Psoas muscle (tissue), 7 donors: ENCODE measurements at regions not wholly inside any gene's neighbourhood (a gene's known extent, or its start where the extent isn't known, plus 50 kb on each side); places are given as distances from the start of the nearest gene placed in this dataset.

Experiments
- ATAC-seq, 4 donors: fragments of 200-7000 bp; cut with Tn5 transposase; one replicate each; pipeline ENCODE4 v1.9.1; 2020; ENCODE audit warnings: moderate library complexity in 3 of 4, mild to moderate bottlenecking in 2 of 4
- DNase-seq, 2 donors: peaks; one replicate each; pipeline ENCODE4 v3.0.0-alpha.2; 2020
- H3K27ac ChIP-seq: fragments of 200-600 bp; one replicate; pipeline ENCODE4 v1.8.0; 2022
- H3K27me3 ChIP-seq, 3 donors: fragments of 200-600 bp in 1 of 3; one replicate each; pipeline versions ENCODE4 v1.6.1 to v1.8.0; 2013 to 2022; ENCODE audit warnings: low read length in 2 of 3, mild to moderate bottlenecking in 2 of 3, moderate library complexity in 1 of 3; ENCODE audit not compliant: insufficient read depth in 3 of 3
- H3K36me3 ChIP-seq, 2 donors: fragments of 200-600 bp in 1 of 2; one replicate each; pipeline versions ENCODE4 v1.6.1 to v1.8.0; 2013 to 2022; ENCODE audit warnings: low read depth in 1 of 2, mild to moderate bottlenecking in 1 of 2, moderate library complexity in 1 of 2; ENCODE audit not compliant: insufficient read depth in 1 of 2
- H3K4me1 ChIP-seq: fragments of 200-600 bp; one replicate; pipeline ENCODE4 v1.8.0; 2022
- H3K4me3 ChIP-seq: fragments of 200-600 bp; one replicate; pipeline ENCODE4 v1.8.0; 2022; ENCODE audit warnings: mild to moderate bottlenecking
- H3K9me3 ChIP-seq: fragments of 200-600 bp; one replicate; pipeline ENCODE4 v1.8.0; 2022
- WGBS, 3 donors: extraction: QIAGEN DNeasy Blood & Tissue Kit; methylation state at CpG; one replicate each; pipeline versions ENCODE4 v1.1.6 to v1.1.7; 2013; 5-methylcytosine and 5-hydroxymethylcytosine counted together
- intact Hi-C, 2 donors: fragments of 100-400 bp; cut with DNase I; formaldehyde crosslinking; loops; one replicate each; pipeline versions ENCODE4 v1.11.0 to v1.14.2; 2022
- TF ChIP-seq, protein P1 (sequence below): fragments of 200-600 bp; IDR thresholded peaks from one replicate; pipeline ENCODE4 v1.8.0; 2022; ENCODE audit warnings: antibody characterized with exemption
- donor health status: healthy with polysubstance abuse.
- donor health status: DM: no; HTN: no; CAD: no; lungs with moderate emphysema.
- donor health status: Bipolar disorder and iron deficiency.
- donor health status: healthy.
- donor health status: DM: yes; HTN: yes; CAD: no.
- donor health status: DM: no; HTN: no; CAD: no.
- donor health status: DM: yes; HTN: yes; CAD: no.

DNA sequence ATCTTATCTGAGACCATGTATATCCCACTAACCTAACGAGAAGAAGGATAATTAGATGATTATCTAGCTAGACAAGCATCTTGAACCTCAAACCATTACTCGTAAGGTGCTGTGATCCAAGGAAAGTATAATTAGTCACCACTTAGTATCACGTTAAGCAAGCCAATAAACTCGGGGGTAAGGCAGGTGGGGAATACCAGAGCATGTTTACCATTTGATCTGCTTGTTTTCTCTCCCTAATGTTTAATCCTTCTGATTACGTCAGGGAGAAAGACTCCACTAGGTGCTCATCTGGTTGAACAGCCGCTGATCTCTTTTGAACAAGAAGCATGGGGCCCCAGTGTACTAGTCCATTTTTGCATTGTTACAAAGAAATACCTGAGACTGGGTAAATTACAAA is 69.9 kb upstream of the SLC1A1 start:
- Histone ChIP-seq H3K9me3 (no peaks in the 10 kb centered on the region), H3K4me1 (no peaks in the 10 kb centered on the region), H3K27me3 (no peaks in the 10 kb centered on the region), H3K36me3 (no peaks in the 10 kb centered on the region), H3K4me3 (no peak overlapping the region), H3K27ac (no peak overlapping the region)
- DNase-seq (no peak), ATAC-seq (no peak)
- WGBS, 3 donors: 77 to 84% (median 79%) methylated on average over 6 of the region's 6 CpGs
- intact Hi-C loops: no loop called here
- TF ChIP-seq, protein P1, sequence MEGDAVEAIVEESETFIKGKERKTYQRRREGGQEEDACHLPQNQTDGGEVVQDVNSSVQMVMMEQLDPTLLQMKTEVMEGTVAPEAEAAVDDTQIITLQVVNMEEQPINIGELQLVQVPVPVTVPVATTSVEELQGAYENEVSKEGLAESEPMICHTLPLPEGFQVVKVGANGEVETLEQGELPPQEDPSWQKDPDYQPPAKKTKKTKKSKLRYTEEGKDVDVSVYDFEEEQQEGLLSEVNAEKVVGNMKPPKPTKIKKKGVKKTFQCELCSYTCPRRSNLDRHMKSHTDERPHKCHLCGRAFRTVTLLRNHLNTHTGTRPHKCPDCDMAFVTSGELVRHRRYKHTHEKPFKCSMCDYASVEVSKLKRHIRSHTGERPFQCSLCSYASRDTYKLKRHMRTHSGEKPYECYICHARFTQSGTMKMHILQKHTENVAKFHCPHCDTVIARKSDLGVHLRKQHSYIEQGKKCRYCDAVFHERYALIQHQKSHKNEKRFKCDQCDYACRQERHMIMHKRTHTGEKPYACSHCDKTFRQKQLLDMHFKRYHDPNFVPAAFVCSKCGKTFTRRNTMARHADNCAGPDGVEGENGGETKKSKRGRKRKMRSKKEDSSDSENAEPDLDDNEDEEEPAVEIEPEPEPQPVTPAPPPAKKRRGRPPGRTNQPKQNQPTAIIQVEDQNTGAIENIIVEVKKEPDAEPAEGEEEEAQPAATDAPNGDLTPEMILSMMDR: no peak

- no peak overlapping the region for H3K27ac ChIP-seq
- intact Hi-C loops: no loop called here
These were observed 72.5 kb upstream of the SLC1A1 start for GRCh38 chr9:4417578-4418325.

DNA sequence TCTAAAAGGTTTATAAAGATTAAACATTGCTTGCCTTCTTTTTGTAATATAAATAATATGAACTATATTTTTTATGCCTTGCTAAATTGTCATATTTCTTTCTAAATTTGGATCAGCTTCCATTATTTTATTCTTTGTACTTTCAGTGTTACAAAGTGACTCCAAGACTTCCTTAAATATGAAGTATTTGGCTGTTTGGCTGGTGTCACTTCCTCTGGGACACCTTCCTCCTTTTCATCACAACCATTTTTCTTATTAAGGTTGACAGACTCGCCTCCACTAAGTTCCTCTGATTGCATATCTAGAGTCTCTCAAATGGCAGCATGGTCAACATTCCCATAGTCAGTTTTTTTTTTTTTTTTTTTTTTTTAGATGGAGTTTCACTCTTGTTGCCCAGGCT is 73.8 kb upstream of the SLC1A1 start:
- TF ChIP-seq, protein P1: no peak
- DNase-seq (no peak), ATAC-seq (no peak)
- Histone ChIP-seq H3K36me3 (no peaks in the 10 kb centered on the region), H3K9me3 (peaks cover 3% of the 10 kb centered on the region), H3K27me3 (no peaks in the 10 kb centered on the region), H3K4me3 (no peak overlapping the region), H3K27ac (no peak overlapping the region), H3K4me1 (no peaks in the 10 kb centered on the region)
- WGBS, 3 donors: 59 to 76% (median 73%) methylated on average over 1 of the region's 1 CpG
- intact Hi-C loops: no loop called here

More at GRCh38 chr9:4417578-4418325, 72.5 kb upstream of the SLC1A1 start:
- TF ChIP-seq, protein P1: no peak
- 86 to 90% (median 87%) methylated on average over 2 of the region's 2 CpGs for WGBS, 3 donors
- Histone ChIP-seq H3K4me1 (no peaks in the 10 kb centered on the region), H3K27me3 (no peaks in the 10 kb centered on the region), H3K9me3 (no peaks in the 10 kb centered on the region), H3K36me3 (no peaks in the 10 kb centered on the region), H3K4me3 (no peak overlapping the region)
- ATAC-seq (no peak), DNase-seq (no peak)

DNA sequence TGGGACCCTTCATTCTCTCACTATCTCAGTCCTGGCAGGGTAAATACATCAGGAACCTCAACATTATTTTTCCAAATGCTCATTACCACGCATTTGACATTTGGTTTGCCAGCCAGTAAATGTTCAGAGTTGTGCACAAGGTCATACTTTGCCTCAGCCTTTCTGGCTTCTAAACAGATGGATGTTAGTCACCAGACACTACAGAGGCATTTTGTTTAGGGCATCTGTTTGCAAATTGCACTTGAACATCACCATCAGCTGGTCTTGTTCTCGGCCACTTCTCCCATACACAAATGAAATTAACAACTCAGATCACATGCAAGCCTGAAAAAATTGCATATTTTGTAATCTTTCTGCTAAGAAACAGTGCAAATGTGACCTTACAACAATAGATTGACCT is 75.0 kb upstream of the SLC1A1 start:
- no peaks in the 10 kb centered on the region for H3K36me3 ChIP-seq
- no peak overlapping the region for H3K4me3 ChIP-seq
- DNase-seq (no peak), ATAC-seq (no peak)
- peaks cover 3% of the 10 kb centered on the region for H3K9me3 ChIP-seq
- intact Hi-C loops: no loop called here
- no peak overlapping the region for H3K27ac ChIP-seq
- no peaks in the 10 kb centered on the region for H3K4me1 ChIP-seq
- WGBS, 3 donors: 50 to 69% (median 50%) methylated on average over 2 of the region's 2 CpGs
- H3K27me3 ChIP-seq: no peaks in the 10 kb centered on the region
- TF ChIP-seq, protein P1: no peak

DNA sequence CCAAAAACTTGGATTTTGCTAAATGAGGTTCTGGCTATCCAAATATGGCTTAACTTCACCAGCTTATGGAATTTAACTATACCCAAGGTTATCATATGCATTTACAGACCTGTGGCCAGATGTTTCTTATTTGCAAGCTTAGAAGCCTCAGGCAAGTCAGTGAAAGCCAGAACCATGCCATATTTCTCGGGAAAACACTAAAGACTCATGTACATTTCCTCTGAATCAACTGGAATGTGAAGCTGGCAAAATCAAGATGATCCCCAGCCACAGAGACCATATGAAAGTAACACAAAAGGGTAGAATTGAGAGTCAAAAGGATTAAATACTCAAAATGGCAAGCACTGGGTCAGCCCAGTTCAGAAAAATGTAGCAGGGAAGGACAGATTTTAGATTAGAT is 76.4 kb upstream of the SLC1A1 start:
- DNase-seq (no peak), ATAC-seq (no peak)
- Histone ChIP-seq H3K36me3 (no peaks in the 10 kb centered on the region), H3K27ac (no peak overlapping the region), H3K4me3 (no peak overlapping the region), H3K27me3 (no peaks in the 10 kb centered on the region), H3K4me1 (no peaks in the 10 kb centered on the region), H3K9me3 (peaks cover 3% of the 10 kb centered on the region)
- intact Hi-C loops: no loop called here
- TF ChIP-seq, protein P1: no peak
- WGBS, 3 donors: 24 to 55% (median 41%) methylated on average over 1 of the region's 1 CpG
